HG03469 (cell line): ENCODE measurements at regions not wholly inside any gene's neighbourhood (a gene's known extent, or its start where the extent isn't known, plus 50 kb on each side); places are given as distances from the start of the nearest gene placed in this dataset.

Experiments used
- ATAC-seq: cut with Tn5 transposase; IDR thresholded peaks from one replicate; pipeline ENCODE4 v1.9.1; 2021; ENCODE audit warnings: mild to moderate bottlenecking, moderate library complexity, moderate number of reproducible peaks; ENCODE audit not compliant: unreplicated experiment

DNA sequence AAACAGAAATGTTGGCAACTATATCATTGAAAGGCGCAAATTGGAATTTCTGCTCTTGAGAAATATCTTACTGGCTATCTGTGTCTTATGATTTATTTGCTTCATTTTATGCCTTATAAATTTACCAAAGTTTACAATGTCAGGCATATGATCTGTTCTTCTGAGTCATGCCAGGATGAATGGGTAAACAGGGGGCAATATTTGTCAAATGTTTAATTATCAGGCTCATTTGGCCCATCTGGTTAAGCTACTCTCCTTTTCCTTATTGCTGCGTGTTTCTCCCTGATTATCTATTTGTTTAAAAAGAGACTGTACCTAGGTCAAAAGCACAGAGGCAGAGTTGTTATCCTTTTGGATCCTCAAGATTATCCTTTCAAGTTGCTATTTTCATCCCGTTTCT lies 903.8 kb upstream of the PCDH10 start:
- ATAC-seq: no peak

DNA sequence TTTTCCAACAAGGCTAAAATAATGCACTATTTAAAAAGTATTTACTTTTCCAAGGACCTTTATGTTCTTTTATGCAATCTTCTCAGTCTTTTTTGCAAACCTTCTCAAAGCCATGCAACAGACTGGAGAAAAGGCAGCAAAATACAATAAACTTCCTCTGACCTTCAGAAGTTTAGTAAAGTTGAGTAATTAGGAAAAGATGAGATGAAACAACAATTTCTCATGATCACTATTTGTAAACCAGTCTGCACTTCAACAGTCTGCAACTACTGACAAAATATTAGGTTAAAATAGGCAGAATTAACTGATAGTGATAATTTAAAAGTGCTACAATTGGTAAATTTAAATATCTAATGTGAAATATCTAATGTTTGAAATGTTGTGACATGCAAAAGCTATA lies 884.9 kb upstream of the PCDH10 start:
- ATAC-seq: no peak

GRCh38 chr4:132266374-132266773 lies 882.7 kb upstream of the PCDH10 start:
- ATAC-seq: no peak

- no peak for ATAC-seq
Observed at GRCh38 chr4:132267321-132267720, 881.8 kb upstream of the PCDH10 start.

DNA sequence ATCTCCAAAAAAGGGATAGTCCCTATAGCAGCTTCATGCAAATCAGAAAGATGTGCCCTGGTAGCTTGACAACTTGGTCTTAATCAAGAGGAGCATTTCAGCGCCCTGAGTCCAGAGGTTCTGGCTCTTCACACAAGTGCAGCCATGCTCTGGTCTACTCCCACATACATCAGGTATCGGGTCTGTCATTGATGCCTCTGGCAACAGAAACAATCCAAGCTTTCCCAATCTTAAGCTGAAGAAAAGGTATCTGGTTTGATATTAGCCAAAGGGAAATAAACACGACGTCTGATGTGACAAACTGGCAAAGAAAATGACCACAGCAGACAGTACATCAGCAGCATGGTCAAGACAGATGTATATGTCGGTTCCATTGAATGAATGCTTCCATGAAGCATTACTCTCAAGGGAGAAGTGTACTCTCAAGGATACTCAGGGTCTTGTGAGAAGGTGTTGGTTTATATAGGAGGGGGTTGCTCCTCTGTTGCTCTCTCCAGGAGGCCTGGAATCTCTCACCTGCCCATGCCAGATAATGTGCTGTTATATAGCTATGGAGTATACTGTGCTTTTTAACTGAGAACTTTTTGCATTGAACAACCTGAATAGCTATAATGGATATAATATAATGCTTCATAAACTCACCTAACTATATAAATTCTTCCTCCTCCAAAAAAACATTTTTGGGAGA lies 879.6 kb upstream of the PCDH10 start:
- no peak for ATAC-seq

- ATAC-seq: no peak
Observed at GRCh38 chr4:132275583-132276121, 873.4 kb upstream of the PCDH10 start.

GRCh38 chr4:132276185-132276584 lies 872.9 kb upstream of the PCDH10 start:
- no peak for ATAC-seq

DNA sequence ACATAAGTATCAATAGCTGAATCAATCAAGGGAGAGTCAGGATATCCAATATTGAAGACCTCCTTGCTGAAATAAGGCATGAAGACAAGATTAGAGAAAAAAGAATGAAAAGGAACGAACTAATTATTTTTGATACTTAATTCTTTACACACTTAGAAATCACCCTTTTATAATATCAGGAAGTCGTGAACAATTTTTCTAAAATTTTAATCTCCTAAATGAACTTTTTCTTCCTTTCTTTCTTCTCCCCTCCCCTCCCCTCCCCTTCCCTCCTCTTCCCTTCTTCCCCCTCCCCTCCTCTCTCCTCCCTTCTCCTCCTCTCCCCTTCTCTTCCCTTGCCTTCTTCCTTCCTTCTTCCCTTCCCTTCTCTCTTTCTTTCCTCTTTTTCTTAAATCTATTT lies 872.1 kb upstream of the PCDH10 start:
- ATAC-seq: no peak

- no peak for ATAC-seq
Observed at GRCh38 chr4:132281733-132282132, 867.4 kb upstream of the PCDH10 start.

- no peak for ATAC-seq
Observed at GRCh38 chr4:132284910-132285426, 864.1 kb upstream of the PCDH10 start.

- ATAC-seq: no peak
Observed at GRCh38 chr4:132297346-132297745, 851.7 kb upstream of the PCDH10 start.

- no peak for ATAC-seq
Observed at GRCh38 chr4:132299841-132300240, 849.3 kb upstream of the PCDH10 start.

DNA sequence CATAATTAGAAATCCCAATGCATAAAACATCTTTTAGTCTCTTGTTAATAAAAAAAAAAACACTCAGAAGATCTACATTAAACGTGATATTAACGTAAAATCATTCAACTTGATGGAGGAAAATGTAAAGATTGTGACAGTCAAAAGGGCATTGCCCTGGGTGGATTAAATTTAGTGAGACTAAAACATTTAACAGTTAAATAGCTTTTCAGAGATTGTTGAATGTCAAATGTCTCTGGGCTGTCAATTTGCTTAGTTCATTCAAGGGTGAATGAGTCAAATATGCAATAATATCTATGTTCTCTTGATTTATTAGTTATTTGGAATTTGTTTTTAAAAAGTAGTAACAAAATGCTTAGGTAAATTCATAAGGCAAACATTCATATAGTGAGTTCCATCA lies 836.6 kb upstream of the PCDH10 start:
- ATAC-seq: no peak

DNA sequence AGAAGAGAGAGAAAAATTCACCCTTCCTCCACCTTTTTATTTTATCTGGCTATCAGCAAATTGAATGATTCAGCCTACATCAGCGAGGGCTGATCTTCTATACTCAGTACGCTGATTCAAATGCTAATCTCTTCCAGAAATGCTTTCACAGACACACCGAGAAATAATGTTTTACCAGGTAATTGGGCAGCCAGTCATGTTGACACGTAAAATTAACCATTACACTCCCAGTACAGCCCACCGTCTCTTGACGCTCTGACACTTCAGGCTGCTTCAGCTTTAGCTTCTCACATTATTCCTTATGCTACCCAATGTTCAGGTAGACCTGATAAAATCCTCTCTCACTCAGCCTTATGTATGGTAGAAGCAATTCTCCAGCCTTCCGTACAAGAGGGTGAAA lies 835.2 kb upstream of the PCDH10 start:
- no peak for ATAC-seq

GRCh38 chr4:132316738-132317137 lies 832.4 kb upstream of the PCDH10 start:
- no peak for ATAC-seq

GRCh38 chr4:132317923-132318322 lies 831.2 kb upstream of the PCDH10 start:
- no peak for ATAC-seq

DNA sequence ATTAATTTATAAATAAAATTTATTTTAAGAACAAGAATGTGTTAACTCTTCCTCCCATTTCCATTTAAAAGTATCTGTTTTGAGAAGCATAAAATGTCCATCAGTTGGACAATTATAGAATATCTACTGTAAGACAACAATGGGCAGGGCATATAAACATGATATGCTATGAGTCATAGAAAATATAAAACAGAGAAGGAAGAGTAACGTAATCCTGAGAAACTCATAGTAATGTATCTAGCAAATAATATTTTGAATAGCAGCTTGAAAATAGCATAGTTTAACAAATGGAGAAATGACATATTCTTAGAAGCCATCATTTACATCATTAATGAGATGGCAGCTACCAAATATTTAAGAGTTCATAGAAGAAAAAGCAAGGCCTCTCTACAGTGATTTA lies 820.3 kb upstream of the PCDH10 start:
- ATAC-seq: no peak

DNA sequence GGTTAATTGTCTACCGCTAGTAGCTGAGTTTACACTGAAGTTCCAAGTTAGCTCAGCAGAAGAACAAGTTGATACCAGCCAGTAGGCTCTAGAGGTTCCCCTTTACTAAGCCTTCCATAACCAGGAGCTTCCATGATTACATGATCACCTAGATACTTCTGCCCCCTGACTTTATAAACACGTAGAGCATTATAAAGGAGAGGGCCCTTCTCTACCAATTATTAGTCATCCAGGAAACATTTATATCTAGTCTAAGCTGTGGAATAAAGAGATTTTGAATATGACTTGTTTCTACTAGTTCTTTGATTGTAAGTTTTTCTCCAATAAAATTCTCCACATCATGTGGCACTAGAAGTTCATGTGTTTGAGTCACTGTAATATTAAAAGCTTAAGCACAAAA lies 818.1 kb upstream of the PCDH10 start:
- no peak for ATAC-seq

DNA sequence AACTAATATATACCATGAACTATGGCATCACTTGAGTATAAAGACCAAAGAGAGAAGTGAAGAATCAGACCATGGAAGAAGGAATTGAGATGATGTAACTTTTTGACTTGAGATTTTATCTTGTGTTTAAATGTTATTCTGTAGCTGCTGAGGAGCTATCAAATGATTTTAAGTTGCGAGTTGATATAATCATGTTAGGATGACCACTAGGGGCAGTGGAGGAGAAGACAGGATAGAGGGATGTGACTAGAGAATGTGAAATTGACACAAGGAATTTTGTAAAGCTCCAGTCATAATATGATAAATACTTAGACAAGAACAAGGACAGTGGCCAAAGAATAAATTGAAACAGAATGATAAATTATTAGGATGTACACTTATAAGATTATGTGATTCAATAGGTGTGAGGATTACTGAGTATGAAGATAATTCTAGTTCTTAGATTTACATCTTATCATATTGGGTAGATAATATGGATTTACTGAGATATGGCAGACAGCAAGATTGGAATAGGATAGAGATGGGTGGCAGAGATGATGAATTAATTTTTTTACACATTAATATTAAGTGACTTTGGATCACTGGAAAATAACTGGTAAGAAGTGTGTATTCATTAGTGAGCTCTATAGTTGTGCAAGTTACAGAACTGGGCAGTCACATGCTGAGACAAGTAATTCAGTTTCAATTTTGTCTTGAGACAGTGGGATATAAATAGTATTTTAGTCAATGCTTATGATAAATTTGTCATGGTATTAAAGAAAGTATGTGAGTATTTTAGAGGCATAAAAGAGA lies 816.0 kb upstream of the PCDH10 start:
- no peak for ATAC-seq

- no peak for ATAC-seq
Observed at GRCh38 chr4:132333724-132334047, 815.4 kb upstream of the PCDH10 start.

DNA sequence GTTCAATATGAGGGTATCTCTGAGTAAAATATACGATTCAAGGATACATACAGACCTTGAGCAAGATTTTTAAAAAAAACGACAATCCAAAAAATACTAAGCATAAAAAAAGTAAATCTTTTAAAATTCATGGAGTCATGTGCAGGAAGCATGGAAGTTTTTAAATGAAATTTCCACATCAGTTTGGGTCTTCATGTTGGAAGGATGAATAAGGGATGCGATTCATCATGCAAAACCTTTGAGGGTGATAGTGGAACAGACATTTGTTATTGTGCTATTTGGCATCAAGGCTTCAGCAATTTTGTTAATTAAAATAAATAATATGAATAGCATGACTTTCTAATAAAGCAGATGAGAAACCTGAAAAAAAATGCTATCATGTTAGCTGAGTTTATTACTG lies 815.0 kb upstream of the PCDH10 start:
- no peak for ATAC-seq
